NCI-H128 (cell line): ENCODE measurements at regions not wholly inside any gene's neighbourhood (a gene's known extent, or its start where the extent isn't known, plus 50 kb on each side); places are given as distances from the start of the nearest gene placed in this dataset.
"Not testable (repeated sequence)": the region's sequence is repeated elsewhere in the genome, so short reads cannot be mapped to it uniquely, and the experiment has no call there.

ENCODE experiments used
- DNase-seq: peaks from one replicate; lab custom pipeline; 2025; ENCODE audit not compliant: unreplicated experiment; lab: John Stamatoyannopoulos, UW

DNA sequence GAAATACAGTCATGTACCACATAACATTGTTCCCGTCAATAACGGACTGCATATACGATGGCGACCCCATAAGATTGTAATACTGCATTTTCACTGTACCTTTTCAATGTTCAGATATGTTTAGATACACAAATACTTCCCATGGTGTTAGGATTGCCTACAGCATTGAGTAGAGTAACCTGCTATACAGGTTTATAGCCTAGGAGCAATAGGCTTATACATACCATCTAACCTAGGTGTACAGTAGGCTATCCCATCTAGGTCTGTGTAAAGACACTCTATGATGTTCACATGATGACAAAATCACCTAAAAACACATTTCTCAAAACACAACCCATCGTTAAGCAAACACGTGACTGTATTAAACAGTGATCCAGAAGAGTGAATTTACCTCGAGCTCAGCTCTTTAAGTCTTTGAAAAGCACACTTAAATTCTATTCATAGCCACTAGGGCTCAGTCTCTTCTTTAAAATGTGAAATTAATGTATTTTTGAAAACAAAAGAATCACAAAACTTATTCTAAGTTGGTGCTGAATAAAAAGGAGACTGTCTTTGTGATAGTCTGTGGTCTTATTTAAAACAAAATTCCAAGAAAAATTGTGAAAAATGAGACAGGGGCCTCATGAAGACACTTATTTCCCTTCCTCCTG, 239.1 kb upstream of the ARID2 start:
- DNase-seq = no peak

DNA sequence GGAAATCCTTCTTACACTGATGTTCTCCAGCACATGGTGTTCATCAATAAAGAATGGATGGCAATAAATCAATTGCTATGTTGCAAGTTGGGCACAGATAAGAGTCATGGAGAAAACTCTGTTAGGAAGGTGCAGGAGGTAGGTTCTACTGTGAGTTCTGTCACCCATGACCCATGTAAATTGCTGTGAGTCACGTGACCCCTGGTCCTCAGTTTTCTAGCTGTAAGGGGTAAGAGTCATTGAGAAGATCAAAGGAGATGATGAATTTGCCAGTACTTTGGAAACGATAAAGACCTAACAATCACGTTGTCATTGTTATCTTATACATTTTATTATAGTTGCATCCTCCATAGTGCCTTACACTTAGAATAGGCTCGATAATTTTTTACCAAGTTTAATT, 235.2 kb upstream of the ARID2 start:
- DNase-seq = no peak

DNA sequence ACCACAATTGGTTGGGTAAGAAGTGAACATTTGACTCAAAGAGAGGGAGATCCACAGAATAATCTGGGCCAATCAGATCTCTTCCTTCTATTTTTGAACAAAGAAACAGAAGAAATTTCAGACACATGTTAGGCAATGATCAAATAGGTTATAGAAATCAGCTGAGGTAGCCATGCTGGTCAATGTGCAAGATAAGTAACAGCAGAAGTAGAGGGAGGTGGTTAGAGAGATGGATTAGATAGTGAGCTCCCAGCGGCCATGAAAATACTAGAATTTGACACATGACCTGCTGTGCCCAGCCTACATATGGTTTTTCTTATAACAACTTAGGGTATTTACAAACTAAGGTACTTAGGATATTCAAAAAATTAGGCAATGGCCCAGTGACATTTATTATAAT, 230.9 kb upstream of the ARID2 start:
- DNase-seq = no peak

DNA sequence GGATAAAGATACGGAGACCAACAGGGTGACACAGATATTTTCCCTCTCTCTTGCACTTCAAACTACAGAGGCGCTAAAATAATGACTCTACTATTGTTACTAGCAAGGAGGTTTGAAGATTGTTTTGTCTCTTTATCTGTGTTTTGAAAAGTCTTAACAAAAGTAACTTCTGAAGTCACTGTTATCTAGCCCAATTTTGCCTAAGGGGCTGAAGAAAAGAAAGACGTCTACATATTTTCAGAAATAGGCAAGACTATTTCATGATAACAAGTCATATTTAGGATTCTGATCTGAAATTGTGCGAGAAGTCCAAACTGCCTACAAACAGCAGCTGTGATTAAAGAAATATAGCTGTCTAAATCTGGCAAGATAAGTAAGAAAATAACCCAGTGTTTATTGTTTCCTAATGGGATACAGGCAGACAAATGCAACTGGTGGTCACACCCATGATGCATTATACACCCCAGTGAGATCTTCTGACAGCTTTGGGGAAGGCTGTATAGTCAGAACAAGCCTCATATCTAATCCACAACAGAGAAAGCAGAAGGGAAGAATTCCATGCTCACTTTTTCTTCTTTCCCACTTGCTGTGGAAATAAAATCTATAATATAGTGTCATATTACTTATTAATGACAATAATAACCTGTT, 226.9 kb upstream of the ARID2 start:
- no peak for DNase-seq

DNA sequence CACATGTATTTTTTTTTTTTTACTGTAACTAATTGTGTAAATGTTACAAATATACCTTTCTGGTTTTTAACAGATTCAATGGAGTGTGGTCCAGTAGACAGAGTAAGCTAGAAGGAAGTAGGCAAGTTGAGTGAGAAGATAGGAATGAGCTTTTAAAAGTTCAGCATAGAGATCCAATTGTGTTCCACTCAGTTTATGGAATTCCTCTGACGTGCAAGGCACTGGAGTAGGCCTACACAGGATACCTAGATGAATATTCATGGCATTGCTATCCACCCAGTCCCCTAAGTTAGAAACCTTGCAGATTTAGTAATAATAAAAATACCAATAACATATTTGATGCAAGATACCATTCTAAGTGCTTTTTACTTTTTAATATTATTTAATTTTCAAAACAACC, 225.6 kb upstream of the ARID2 start:
- DNase-seq = no peak

DNA sequence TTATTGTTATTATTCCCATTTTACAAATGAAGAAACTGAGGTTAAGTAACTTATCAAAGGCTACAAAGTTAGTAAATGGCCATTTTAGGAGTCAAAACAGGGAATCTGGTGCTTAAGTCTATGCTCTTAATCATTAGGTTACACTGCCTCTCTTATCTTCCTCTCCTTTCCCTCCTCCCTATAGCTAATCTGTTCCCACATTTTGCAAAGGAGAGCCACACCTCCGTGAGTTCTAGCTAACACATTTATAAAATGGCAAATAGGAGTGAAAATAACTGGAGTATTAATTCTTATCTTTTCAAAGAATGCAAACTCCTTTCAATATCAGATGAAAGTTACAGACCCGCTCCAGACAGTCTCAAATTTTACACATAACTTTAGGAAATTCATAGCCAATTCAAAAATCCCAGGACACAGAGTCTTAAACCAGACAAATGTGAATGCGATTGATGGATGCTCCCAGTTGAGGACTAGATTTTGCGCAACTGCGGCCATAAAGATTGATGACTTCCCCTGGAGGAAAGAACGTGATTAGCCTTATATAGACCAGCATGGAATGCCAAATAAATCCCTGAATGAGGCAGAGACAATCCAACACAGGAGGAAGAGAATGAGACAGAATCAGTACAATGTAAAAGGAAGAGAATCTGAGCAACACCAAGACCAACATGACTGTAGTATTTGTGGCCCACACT, 225.0 kb upstream of the ARID2 start:
- DNase-seq = no peak

DNA sequence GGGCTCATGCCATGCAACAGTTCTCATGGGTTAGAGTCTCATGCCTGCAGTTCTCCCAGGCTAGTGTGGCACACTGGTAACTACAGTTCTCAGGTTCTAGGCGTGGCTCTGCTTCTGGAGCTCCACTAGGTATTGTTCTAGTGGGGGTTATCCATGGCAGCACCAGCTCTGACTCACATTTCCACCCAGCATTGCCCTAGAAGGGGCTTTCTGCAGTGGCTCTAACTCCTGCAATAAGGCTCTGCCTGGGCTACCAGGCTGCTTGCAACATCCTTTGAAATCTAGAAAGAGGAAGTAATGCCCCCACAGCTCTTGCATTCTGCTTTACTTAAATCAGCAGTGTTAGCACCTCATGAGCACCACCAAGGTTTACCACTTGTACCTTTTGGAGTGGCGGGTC, 220.3 kb upstream of the ARID2 start:
- no peak for DNase-seq

DNA sequence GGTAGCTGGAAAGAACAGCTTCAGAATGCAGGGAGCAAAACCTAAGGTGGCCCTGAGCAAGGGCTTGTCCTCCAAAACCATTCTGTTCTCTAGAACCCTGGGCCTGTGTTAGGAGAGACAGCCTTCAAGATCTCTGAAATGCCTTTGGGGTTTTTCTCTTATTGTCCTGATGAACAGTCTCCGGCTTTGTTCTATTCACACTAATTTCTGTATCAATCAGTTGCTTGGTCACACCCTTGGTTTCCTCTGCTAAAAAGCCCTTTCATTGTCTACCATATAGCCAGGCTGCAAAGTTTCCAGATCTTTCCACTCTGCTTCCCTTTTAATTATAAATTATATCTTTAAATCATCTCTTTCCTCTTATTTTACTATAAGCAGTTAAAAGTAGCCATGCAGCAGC, 219.9 kb upstream of the ARID2 start:
- no peak for DNase-seq

DNA sequence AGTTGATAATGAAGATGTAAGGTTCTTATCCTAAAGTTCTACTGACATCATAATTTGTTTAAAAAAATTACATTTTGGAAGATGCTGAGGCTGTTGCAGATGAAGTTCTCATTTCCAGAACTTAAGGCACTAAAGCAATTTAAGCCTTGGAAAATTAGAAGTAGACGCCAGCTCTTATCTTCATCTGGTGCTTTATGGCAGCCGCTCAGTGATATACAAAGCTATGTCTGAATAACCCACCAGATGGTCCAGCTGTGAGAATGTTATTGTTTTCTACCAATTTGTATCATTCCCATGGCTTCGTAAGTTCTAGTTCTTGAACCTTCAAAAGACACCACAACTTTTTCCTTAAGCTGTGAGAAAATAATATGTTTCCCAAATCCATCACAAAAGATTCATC, 212.1 kb upstream of the ARID2 start:
- DNase-seq = no peak

DNA sequence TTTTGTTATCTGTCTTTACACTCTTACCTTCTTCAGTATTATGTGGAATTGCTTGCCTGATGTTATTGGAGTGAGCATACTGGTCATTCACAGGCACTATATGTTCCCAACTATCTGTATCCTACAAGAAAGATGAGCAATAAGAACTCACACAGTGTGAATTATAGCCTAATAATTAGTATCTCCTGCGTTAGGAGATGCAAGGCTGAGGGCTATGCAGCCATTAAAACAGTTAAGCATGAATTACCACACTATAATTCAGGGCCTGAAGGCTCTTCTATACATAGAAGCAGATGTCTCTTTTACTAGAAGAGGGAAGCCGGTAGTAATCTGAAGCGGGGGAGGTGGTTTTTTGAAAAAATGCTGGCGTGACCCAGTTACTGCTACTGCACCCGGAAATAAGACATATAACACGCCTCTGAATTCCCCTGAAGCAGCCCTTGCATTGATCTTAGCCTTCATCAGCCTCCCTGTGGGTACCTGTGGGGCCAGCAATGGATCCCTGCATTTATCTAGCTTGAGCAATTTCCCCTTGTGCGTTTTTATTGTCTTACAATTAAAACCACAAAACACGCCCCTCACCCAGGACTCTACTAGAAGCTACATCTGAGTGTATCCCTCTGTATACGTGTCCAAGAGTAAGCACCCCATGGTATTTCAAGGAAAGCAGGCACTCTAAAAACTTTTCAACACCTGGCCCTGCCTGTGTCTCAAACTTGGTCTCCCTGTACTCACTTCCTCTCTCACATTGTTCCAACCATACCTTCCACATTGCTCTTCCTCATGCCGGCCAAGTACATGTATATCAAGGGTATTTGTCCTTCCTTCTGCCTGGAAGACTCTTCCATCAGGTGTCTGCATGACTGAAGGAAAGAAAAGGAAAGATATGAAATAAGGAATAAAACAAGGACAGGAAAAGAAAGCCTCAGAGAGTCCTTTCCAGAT, 210.9 kb upstream of the ARID2 start:
- DNase-seq = no peak

DNA sequence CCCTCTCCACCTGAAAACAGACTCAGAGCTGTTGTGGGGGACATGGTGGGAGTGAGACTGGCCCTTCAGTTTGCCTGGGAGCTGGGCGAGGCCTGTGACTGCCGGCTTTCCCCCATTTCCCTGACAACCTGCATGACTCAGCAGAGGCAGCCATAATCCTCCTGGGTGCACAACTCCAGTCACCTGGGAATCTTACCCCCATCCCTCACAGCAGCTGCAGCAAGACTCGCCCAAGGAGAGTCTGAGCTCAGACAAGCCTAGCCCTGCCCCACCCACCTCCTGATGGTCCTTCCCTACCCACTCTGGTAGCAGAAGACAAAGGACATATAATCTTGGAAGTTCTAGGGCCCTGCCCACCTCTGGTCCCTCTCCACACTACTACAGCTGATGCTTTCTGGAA, 207.3 kb upstream of the ARID2 start:
- no peak for DNase-seq

DNA sequence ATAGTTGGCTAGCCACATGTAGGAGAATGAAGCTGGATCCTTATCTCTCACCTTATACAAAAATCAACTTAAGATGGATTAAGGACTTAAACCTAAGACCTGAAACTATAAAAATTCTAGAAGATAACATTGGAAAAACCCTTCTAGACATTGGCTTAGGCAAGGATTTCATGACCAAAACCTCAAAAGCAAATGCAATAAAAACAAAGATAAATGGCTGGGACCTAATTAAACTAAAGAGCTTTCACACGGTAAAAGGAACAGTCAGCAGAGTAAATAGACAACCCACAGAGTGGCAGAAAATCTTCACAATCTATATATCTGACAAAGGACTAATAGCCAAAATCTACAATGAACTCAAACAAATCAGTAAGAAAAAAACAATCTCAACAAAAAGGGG, 202.7 kb upstream of the ARID2 start:
- DNase-seq = not testable (repeated sequence)

DNA sequence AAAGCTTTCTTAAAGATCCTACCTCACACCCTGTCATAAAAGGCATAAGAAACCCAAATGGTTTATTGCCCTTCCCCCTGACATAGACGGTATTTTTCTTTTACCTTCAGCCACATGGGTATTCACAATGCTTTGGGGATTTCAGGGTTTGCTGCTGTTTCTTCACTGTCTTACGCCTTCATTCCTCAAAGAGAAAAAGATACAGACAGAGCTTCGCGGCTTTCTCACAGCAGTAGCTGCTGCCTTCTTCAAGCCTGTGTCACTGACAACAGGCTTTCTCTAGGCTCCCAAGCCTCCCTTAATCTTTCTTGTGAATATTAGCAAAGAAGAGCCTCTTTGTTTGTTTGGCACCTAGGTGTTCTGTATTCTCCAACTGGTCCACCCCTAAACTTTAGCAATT, 197.4 kb upstream of the ARID2 start:
- no peak for DNase-seq

DNA sequence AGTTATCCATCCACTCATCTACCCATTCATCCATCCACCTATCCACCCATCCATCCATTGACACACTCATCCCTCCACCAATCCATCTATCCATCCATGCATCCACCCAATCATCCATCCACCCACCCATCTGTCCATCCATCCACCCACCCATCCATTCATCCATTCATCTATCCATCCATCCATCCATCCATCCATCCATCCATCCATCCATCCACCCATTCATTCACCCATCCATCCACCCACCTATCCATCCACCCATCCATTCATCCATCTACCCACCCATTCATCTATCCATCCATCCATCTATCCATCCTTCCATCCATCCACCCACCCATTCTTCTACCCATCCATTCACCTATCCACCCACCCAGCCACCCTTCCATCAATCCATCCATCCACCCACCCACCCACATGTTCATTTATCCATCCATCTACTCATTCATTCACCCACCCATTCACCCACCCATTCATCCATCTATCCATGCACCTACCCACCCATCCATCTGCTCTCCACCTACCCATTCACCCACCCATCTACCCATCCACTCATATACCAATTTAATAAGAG, 193.8 kb upstream of the ARID2 start:
- DNase-seq = no peak

DNA sequence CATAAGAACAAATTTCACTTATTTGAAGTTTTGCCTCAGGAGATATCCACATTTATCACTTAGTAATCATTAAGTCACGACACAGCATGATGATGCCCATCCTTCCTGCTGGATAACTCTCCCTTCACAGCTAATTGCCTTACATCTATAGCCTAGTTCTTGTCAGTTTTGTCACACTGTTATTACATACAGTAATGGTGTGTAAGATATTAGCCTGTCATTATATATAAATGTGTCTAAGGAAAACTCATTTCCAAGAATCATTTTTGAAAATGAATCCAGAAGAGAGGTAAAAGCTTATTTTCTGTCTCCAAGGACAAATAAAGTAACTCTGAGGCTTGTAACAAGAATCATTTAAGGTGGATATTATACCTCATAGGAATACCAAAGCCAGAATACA, 193.2 kb upstream of the ARID2 start:
- DNase-seq = no peak

DNA sequence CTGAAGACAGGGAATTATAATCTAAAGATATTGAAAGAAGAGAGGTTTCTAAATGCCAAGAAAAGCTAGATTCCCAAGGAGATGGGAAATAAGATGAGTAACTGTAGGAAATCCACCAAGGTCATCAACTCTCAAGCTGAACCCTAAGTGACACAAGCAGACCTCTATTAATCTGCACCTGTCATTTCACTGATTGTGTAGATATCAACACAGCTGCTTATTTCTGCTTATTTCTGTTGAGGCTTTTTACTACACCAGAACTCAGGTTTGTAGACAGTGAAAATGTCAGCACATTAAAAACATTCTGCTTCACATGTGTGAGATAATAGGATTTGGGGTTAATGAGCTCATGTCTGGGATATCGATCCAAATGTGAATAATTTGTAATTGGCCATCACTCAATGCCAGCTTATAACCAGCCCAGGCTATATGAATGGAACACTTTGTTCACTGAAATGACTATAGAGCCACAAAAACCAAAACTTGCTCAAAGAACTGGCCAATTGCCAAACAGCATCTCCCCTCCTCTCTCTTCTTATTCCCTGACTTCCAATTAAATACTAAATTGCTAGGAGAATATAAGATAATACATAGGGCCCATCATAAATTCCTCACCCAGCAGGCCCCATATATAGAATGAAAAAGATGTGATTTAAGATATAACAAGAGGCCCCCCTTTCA, 188.7 kb upstream of the ARID2 start:
- no peak for DNase-seq

DNA sequence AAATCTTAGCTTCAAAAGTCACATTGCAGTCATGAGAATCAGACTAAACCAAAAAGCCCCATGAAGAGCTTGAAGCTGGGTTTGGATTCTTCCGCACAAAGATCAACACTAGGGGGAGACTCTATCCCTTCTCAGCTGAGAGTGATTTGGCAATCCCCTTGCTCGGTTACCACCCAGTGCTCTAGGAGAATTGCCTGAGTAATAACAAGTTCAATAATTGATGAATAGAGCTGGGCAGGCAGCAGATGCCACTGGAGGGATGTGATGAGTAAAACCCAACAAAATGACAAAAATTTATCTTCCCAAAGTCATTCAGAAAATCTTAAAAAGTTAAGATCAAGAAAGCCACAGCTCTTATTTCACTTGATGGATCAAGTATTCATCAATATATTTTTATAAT, 185.6 kb upstream of the ARID2 start:
- DNase-seq = peak; percentile 39

DNA sequence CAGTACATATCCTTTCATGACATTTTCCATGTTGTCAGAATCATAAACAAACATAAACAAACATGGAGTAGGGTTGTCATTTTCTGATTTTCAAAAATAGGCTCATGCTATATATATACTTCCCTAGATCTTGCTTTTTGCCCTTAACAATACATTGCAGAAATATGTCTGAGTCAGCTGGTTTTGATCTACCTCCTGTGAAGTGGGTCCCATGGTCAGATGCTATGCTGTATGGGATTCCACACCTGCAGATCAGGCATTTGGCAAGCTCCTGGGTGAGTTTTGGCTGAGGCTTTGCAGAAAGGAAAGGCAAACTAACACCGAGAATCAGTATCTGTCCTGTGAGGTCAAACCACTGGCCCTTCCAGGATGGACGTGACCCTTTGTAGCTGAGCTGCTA, 183.0 kb upstream of the ARID2 start:
- DNase-seq = no peak

DNA sequence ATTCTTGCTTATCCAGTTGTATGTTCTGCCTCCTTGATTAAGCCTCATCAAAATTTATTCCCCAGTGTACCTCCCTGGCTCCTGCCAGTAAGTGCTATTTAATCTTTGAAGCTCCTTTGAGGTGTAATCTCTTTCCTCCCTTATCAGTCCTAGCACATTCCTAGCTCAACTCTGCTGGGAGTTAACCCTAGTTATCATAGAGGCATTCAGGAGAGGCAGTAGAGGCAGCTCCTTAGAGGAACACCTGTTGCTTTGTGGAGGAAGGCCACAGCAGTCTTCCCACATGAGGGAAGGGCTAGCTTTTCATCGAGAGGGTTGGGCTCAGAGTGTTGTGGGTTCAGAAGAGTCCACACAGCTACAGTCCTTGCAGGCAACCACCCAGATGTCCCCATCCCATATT, 182.4 kb upstream of the ARID2 start:
- no peak for DNase-seq

DNA sequence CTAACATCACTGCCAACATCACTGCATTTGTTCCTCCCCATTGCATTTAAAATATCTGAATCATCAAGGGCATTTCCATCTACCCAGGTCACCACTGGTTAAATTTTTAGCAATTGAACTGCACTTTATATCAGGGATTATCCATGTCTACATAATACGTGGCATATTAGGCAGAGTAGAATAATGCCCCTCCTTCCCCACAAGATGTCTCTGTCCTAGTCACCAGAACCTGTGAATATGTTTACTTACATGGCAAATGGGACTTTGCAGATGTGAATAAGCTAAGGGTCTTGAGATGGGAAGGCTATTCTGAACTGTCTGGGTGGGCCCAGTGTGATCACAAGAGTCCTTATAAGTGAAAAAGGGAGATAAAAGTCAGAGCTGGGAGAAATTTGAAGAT, 181.7 kb upstream of the ARID2 start:
- no peak for DNase-seq

DNA sequence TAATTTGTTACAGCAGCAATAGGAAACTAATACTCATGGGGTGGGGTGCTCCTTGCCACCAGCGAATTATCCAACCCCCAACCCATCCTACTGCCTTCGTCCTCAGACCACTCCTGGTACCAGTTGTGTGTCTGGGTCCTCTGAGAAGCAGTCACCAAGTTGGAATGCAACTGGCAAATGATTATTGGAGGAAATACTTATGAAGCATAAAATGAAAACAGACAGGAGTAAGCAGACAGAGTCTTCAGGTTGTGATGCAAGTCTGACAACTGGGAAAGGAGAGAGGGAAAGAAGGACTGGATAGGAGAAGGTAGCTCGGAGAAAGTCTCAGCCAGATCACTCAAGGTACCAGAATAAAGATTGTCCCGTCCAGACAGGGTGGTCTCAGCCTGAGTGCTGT, 181.1 kb upstream of the ARID2 start:
- no peak for DNase-seq
